ENCODE measurements at regions not wholly inside any gene's neighbourhood (a gene's known extent, or its start where the extent isn't known, plus 50 kb on each side); places are given as distances from the start of the nearest gene placed in this dataset.

GRCh38 chr3:43906849-43907507, 216.2 kb downstream of the ABHD5 start:
- TF ChIP-seq, protein P1, sequence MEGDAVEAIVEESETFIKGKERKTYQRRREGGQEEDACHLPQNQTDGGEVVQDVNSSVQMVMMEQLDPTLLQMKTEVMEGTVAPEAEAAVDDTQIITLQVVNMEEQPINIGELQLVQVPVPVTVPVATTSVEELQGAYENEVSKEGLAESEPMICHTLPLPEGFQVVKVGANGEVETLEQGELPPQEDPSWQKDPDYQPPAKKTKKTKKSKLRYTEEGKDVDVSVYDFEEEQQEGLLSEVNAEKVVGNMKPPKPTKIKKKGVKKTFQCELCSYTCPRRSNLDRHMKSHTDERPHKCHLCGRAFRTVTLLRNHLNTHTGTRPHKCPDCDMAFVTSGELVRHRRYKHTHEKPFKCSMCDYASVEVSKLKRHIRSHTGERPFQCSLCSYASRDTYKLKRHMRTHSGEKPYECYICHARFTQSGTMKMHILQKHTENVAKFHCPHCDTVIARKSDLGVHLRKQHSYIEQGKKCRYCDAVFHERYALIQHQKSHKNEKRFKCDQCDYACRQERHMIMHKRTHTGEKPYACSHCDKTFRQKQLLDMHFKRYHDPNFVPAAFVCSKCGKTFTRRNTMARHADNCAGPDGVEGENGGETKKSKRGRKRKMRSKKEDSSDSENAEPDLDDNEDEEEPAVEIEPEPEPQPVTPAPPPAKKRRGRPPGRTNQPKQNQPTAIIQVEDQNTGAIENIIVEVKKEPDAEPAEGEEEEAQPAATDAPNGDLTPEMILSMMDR (IDR thresholded peaks at IDR 0.05), result no peak
- TF ChIP-seq POLR2AphosphoS5 (IDR thresholded peaks at IDR 0.05; ENCODE audit: low read depth, low read length) (no peak), SIN3A (IDR thresholded peaks at IDR 0.05; ENCODE audit: borderline replicate concordance, insufficient read depth, low read depth, low read length) (no peak), TCF7L2 (IDR thresholded peaks at IDR 0.05; ENCODE audit: low read depth, low read length) (no peak)
- TF ChIP-seq, protein P2, sequence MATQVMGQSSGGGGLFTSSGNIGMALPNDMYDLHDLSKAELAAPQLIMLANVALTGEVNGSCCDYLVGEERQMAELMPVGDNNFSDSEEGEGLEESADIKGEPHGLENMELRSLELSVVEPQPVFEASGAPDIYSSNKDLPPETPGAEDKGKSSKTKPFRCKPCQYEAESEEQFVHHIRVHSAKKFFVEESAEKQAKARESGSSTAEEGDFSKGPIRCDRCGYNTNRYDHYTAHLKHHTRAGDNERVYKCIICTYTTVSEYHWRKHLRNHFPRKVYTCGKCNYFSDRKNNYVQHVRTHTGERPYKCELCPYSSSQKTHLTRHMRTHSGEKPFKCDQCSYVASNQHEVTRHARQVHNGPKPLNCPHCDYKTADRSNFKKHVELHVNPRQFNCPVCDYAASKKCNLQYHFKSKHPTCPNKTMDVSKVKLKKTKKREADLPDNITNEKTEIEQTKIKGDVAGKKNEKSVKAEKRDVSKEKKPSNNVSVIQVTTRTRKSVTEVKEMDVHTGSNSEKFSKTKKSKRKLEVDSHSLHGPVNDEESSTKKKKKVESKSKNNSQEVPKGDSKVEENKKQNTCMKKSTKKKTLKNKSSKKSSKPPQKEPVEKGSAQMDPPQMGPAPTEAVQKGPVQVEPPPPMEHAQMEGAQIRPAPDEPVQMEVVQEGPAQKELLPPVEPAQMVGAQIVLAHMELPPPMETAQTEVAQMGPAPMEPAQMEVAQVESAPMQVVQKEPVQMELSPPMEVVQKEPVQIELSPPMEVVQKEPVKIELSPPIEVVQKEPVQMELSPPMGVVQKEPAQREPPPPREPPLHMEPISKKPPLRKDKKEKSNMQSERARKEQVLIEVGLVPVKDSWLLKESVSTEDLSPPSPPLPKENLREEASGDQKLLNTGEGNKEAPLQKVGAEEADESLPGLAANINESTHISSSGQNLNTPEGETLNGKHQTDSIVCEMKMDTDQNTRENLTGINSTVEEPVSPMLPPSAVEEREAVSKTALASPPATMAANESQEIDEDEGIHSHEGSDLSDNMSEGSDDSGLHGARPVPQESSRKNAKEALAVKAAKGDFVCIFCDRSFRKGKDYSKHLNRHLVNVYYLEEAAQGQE (IDR thresholded peaks at IDR 0.05; ENCODE audit: insufficient read depth in 1 of 2, low read depth in 2 of 2, low read length in 1 of 2), result no peak

All from Panc1 (cell line).